ENCODE measurements at regions not wholly inside any gene's neighbourhood (a gene's known extent, or its start where the extent isn't known, plus 50 kb on each side); places are given as distances from the start of the nearest gene placed in this dataset.

GRCh38 chr18:44526705-44527415, 153.8 kb upstream of the SETBP1 start:
- no peaks in the 10 kb centered on the region for H3K27me3 Mint-ChIP-seq
- no peaks in the 10 kb centered on the region for H3K36me3 Mint-ChIP-seq (ENCODE audit: low read depth)
- intact Hi-C loops (cut with DNase I, micrococcal nuclease) = no loop called here
- Histone ChIP-seq H3K4me3 (ENCODE audit: low read length) (no peak overlapping the region), H3K27me3 (ENCODE audit: control insufficient read depth in 1 of 2, insufficient read depth in 2 of 2, low read length in 2 of 2) (no peaks in the 10 kb centered on the region), H3K9me3 (ENCODE audit: control insufficient read depth in 1 of 2, insufficient read depth in 1 of 2, low read length in 2 of 2) (peaks cover 0 to 5% of the 10 kb centered on the region in 2 experiments), H3K36me3 (ENCODE audit: insufficient read depth, low read length) (no peaks in the 10 kb centered on the region), H3K27ac (ENCODE audit: low read depth in 1 of 2, low read length in 2 of 2) (no peak overlapping the region), H3K4me1 (ENCODE audit: insufficient read depth, low read length) (no peaks in the 10 kb centered on the region)
- DNase-seq (no peak), ATAC-seq (ENCODE audit: poor library complexity) (no peak)
- H3K4me1 Mint-ChIP-seq (ENCODE audit: low read depth) = peaks cover 7% of the 10 kb centered on the region
- ChIA-PET POLR2A (no interaction called here), CTCF (no interaction called here)
- no peak overlapping the region for H3K4me3 Mint-ChIP-seq
- H3K27ac Mint-ChIP-seq = no peak overlapping the region
- peaks cover 2% of the 10 kb centered on the region for H3K9me3 Mint-ChIP-seq
- TF ChIP-seq CTCF (IDR thresholded peaks at IDR 0.05) = no peak

GRCh38 chr18:44533071-44533470, 147.6 kb upstream of the SETBP1 start:
- no peak for TF ChIP-seq CTCF (IDR thresholded peaks at IDR 0.05)
- no peak overlapping the region for H3K4me3 Mint-ChIP-seq
- peaks cover 0 to 5% of the 10 kb centered on the region in 2 experiments for H3K9me3 ChIP-seq (ENCODE audit: control insufficient read depth in 1 of 2, insufficient read depth in 1 of 2, low read length in 2 of 2)
- peaks cover 2% of the 10 kb centered on the region for H3K9me3 Mint-ChIP-seq
- intact Hi-C loops (cut with DNase I, micrococcal nuclease) = no loop called here
- H3K36me3 ChIP-seq (ENCODE audit: insufficient read depth, low read length) = no peaks in the 10 kb centered on the region
- ATAC-seq (ENCODE audit: poor library complexity) = no peak
- no peaks in the 10 kb centered on the region for H3K4me1 Mint-ChIP-seq (ENCODE audit: low read depth)
- no peak overlapping the region for H3K27ac Mint-ChIP-seq
- H3K36me3 Mint-ChIP-seq (ENCODE audit: low read depth) = no peaks in the 10 kb centered on the region
- no peaks in the 10 kb centered on the region for H3K4me1 ChIP-seq (ENCODE audit: insufficient read depth, low read length)
- H3K27me3 ChIP-seq (ENCODE audit: control insufficient read depth in 1 of 2, insufficient read depth in 2 of 2, low read length in 2 of 2) = no peaks in the 10 kb centered on the region
- ChIA-PET CTCF (no interaction called here), POLR2A (no interaction called here)
- DNase-seq = no peak
- no peaks in the 10 kb centered on the region for H3K27me3 Mint-ChIP-seq
- no peak overlapping the region for H3K27ac ChIP-seq (ENCODE audit: low read depth in 1 of 2, low read length in 2 of 2)
- H3K4me3 ChIP-seq (ENCODE audit: low read length) = no peak overlapping the region

- no peaks in the 10 kb centered on the region for H3K4me1 ChIP-seq (ENCODE audit: insufficient read depth, low read length)
- Mint-ChIP-seq H3K36me3 (ENCODE audit: low read depth) (no peaks in the 10 kb centered on the region), H3K4me3 (no peak overlapping the region), H3K27me3 (no peaks in the 10 kb centered on the region), H3K9me3 (no peaks in the 10 kb centered on the region), H3K27ac (no peak overlapping the region), H3K4me1 (ENCODE audit: low read depth) (no peaks in the 10 kb centered on the region)
- DNase-seq = no peak
- ATAC-seq (ENCODE audit: poor library complexity) = no peak
- ChIA-PET POLR2A (interaction anchor here (0.6 kb wide), 1 partner anchor 29 kb away, joined by 3 read pairs; no protein-coding TSS in a partner anchor), CTCF (no interaction called here)
- no peaks in the 10 kb centered on the region for H3K9me3 ChIP-seq (ENCODE audit: control insufficient read depth in 1 of 2, insufficient read depth in 1 of 2, low read length in 2 of 2)
- no peak overlapping the region for H3K27ac ChIP-seq (ENCODE audit: low read depth in 1 of 2, low read length in 2 of 2)
- no peak overlapping the region for H3K4me3 ChIP-seq (ENCODE audit: low read length)
- intact Hi-C loops (cut with DNase I, micrococcal nuclease) = no loop called here
- no peaks in the 10 kb centered on the region for H3K36me3 ChIP-seq (ENCODE audit: insufficient read depth, low read length)
- no peaks in the 10 kb centered on the region for H3K27me3 ChIP-seq (ENCODE audit: control insufficient read depth in 1 of 2, insufficient read depth in 2 of 2, low read length in 2 of 2)
- TF ChIP-seq CTCF (IDR thresholded peaks at IDR 0.05) = no peak
Observed at GRCh38 chr18:44536046-44536445, 144.6 kb upstream of the SETBP1 start.
